Cardiac fibroblast (primary cell): ENCODE measurements at regions not wholly inside any gene's neighbourhood (a gene's known extent, or its start where the extent isn't known, plus 50 kb on each side); places are given as distances from the start of the nearest gene placed in this dataset.

Experiments used
- DNase-seq, 2 donors: peaks; one replicate each; pipeline versions ENCODE4 v3.0.0 to v3.0.0-alpha.2; 2010; ENCODE audit warnings: low read depth in 2 of 2
- H3K4me3 ChIP-seq, 2 donors: replicated peaks in 1 of 2; 1 replicate in 1 of 2; 2 replicates in 1 of 2; pipeline ENCODE4 v1.5.1; 2011; ENCODE audit warnings: low read depth in 2 of 2, low read length in 2 of 2, mild to moderate bottlenecking in 2 of 2, moderate library complexity in 1 of 2
- CTCF ChIP-seq: IDR thresholded peaks from one replicate; pipeline ENCODE4 v1.5.1; 2011; ENCODE audit warnings: low read depth, mild to moderate bottlenecking, low read length, inconsistent platforms

- TF ChIP-seq CTCF: no peak
- no peak overlapping the region for H3K4me3 ChIP-seq
- DNase-seq: peak; percentile 15 to 41
Measured at GRCh38 chr2:205892251-205892655, 193.7 kb downstream of the INO80D start.

GRCh38 chr2:205889114-205889513 is 196.9 kb downstream of the INO80D start:
- peak in 1 of 2 donors; percentile 72 for DNase-seq
- H3K4me3 ChIP-seq: no peak overlapping the region
- TF ChIP-seq CTCF: no peak

- no peak for DNase-seq
- no peak for TF ChIP-seq CTCF
Measured at GRCh38 chr2:205887637-205888036, 198.3 kb downstream of the INO80D start.

GRCh38 chr2:205885492-205886099 is 200.4 kb downstream of the INO80D start:
- peak; percentile 80 to 83 for DNase-seq
- H3K4me3 ChIP-seq: no peak overlapping the region
- peak; percentile 91 for TF ChIP-seq CTCF

More at GRCh38 chr2:205887637-205888036, 198.3 kb downstream of the INO80D start:
- H3K4me3 ChIP-seq: no peak overlapping the region

GRCh38 chr2:205883965-205884364 is 201.7 kb downstream of the NRP2 start:
- DNase-seq: no peak
- no peak for TF ChIP-seq CTCF
- H3K4me3 ChIP-seq: no peak overlapping the region

- H3K4me3 ChIP-seq: no peak overlapping the region
- no peak for DNase-seq
- no peak for TF ChIP-seq CTCF
Measured at GRCh38 chr2:205882806-205883425, 200.6 kb downstream of the NRP2 start.
